ENCODE measurements at regions not wholly inside any gene's neighbourhood (a gene's known extent, or its start where the extent isn't known, plus 50 kb on each side); places are given as distances from the start of the nearest gene placed in this dataset.

DNA sequence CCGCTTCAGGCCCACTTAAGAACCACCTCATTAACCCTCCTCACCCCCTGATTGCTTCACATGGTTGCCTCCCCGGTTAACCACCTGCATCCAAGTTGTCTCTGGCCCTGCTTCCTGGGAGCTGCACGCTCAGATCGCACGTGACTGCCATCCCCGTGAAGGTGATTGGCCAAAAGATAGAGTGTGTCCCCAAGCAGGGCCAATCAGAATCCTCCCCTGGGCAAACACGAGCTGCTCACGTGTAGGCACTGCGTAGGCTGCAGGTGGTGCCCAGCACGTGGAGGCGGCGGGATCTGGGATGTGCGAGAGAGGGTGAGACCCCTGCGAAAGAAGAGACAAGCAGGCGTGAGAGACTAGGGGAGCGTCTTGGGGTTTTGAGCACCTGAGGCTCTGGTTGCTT is 111.8 kb upstream of the CRHR1 start:
- H3K27me3 ChIP-seq (ENCODE audit: control insufficient read depth in 1 of 2, insufficient read depth in 2 of 2, low read length in 2 of 2) = peaks cover 0 to 36% of the 10 kb centered on the region in 2 experiments; a peak in 4 of 5 replicates
- in situ Hi-C loops (cut with HindIII; ENCODE audit: extremely low pct_ligation_motif_present, low pct_unique_long_range_greater_than_20kb) = no loop called here

GRCh38 chr17:45672792-45673191 is 111.3 kb upstream of the CRHR1 start:
- peaks cover 0 to 33% of the 10 kb centered on the region in 2 experiments; a peak in 4 of 5 replicates for H3K27me3 ChIP-seq (ENCODE audit: control insufficient read depth in 1 of 2, insufficient read depth in 2 of 2, low read length in 2 of 2)
- CTCF ChIA-PET (ENCODE audit: low intra/inter-chr PET ratio, low total read pairs) = no interaction called here
- intact Hi-C loops (cut with micrococcal nuclease; ENCODE audit: unreplicated experiment) (no loop called here), in situ Hi-C loops (cut with HindIII; ENCODE audit: extremely low pct_ligation_motif_present, low pct_unique_long_range_greater_than_20kb) (no loop called here)
- no peaks in the 10 kb centered on the region for H3K4me1 ChIP-seq (ENCODE audit: insufficient read depth, low read length)
- BruUV-seq (replicated peaks) = no TSS peak
- H3K4me3 ChIP-seq (replicated peaks in 1 of 3; ENCODE audit: insufficient read depth in 1 of 3, low read depth in 2 of 3, low read length in 3 of 3) = no peak overlapping the region
- no peak overlapping the region for H3K9ac ChIP-seq (ENCODE audit: insufficient read depth, low read depth, low read length)
- ATAC-seq = no peak
- H3K4me2 ChIP-seq (ENCODE audit: low read depth, low read length) = no peak overlapping the region
- no peak overlapping the region for H3K27ac ChIP-seq (ENCODE audit: extremely low read length, insufficient read depth, low read length)
- DNase-seq (ENCODE audit: low spot score) = no peak
- H3K36me3 ChIP-seq (replicated peaks in 1 of 2; ENCODE audit: control insufficient read depth in 1 of 2, insufficient read depth in 2 of 2, low read length in 2 of 2) = no peaks in the 10 kb centered on the region
- no peak overlapping the region for H2AFZ ChIP-seq (ENCODE audit: low read length)
- TF ChIP-seq, protein P1, sequence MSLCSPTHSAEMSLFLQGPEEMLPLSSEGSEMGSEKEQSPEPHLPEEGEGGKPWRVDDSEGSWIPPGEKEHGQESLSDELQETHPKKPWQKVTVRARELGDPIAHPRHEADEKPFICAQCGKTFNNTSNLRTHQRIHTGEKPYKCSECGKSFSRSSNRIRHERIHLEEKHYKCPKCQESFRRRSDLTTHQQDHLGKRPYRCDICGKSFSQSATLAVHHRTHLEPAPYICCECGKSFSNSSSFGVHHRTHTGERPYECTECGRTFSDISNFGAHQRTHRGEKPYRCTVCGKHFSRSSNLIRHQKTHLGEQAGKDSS (CRISPR knock-in tag; IDR thresholded peaks at IDR 0.05; ENCODE audit: borderline replicate concordance, low read depth) = no peak
- peak; percentile 77; the same call in 1 of the 2 replicates for TF ChIP-seq ZNF24 (IDR thresholded peaks at IDR 0.05)
- TF ChIP-seq, protein P2, sequence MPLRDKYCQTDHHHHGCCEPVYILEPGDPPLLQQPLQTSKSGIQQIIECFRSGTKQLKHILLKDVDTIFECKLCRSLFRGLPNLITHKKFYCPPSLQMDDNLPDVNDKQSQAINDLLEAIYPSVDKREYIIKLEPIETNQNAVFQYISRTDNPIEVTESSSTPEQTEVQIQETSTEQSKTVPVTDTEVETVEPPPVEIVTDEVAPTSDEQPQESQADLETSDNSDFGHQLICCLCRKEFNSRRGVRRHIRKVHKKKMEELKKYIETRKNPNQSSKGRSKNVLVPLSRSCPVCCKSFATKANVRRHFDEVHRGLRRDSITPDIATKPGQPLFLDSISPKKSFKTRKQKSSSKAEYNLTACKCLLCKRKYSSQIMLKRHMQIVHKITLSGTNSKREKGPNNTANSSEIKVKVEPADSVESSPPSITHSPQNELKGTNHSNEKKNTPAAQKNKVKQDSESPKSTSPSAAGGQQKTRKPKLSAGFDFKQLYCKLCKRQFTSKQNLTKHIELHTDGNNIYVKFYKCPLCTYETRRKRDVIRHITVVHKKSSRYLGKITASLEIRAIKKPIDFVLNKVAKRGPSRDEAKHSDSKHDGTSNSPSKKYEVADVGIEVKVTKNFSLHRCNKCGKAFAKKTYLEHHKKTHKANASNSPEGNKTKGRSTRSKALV (CRISPR knock-in tag; IDR thresholded peaks at IDR 0.05) = no peak
- no peak for TF ChIP-seq RBFOX2 (IDR thresholded peaks at IDR 0.05; ENCODE audit: low read depth, low read length)
- no peak for TF ChIP-seq ZBTB1 (CRISPR knock-in tag; IDR thresholded peaks at IDR 0.05; ENCODE audit: borderline replicate concordance)
- H3K9me3 ChIP-seq (ENCODE audit: low read length) = no peaks in the 10 kb centered on the region
- FAIRE-seq = no peak
- H4K20me1 ChIP-seq (ENCODE audit: insufficient read depth, low read length) = no peaks in the 10 kb centered on the region
- H3K79me2 ChIP-seq (ENCODE audit: insufficient read depth, low read length) = no peaks in the 10 kb centered on the region
- POLR2A ChIA-PET = no interaction called here
- WGBS (ENCODE audit: low lambda C conversion rate) = 9% methylated on average over 5 of the region's 5 CpGs

More for the DNA sequence above, 111.8 kb upstream of the CRHR1 start:
- Histone ChIP-seq H3K36me3 (replicated peaks in 1 of 2; ENCODE audit: control insufficient read depth in 1 of 2, insufficient read depth in 2 of 2, low read length in 2 of 2) (no peaks in the 10 kb centered on the region), H4K20me1 (ENCODE audit: insufficient read depth, low read length) (no peaks in the 10 kb centered on the region), H3K79me2 (ENCODE audit: insufficient read depth, low read length) (no peaks in the 10 kb centered on the region), H3K4me1 (ENCODE audit: insufficient read depth, low read length) (no peaks in the 10 kb centered on the region), H3K27ac (ENCODE audit: extremely low read length, insufficient read depth, low read length) (no peak overlapping the region), H3K4me3 (replicated peaks in 1 of 3; ENCODE audit: insufficient read depth in 1 of 3, low read depth in 2 of 3, low read length in 3 of 3) (no peak overlapping the region), H3K9ac (ENCODE audit: insufficient read depth, low read depth, low read length) (no peak overlapping the region), H3K4me2 (ENCODE audit: low read depth, low read length) (no peak overlapping the region), H3K9me3 (ENCODE audit: low read length) (no peaks in the 10 kb centered on the region), H2AFZ (ENCODE audit: low read length) (no peak overlapping the region)
- WGBS (ENCODE audit: low lambda C conversion rate) = 47% methylated on average over 15 of the region's 16 CpGs
- DNase-seq (ENCODE audit: low spot score) = no peak
- CTCF ChIA-PET (ENCODE audit: low intra/inter-chr PET ratio, low total read pairs) = no interaction called here
- no TSS peak for BruUV-seq (replicated peaks)
- no peak for FAIRE-seq
- 0 out of 2 replicates have a peak, but pooled peaks have one; percentile 11 for TF ChIP-seq BHLHE40 (IDR thresholded peaks at IDR 0.05; ENCODE audit: low read length)
- TF ChIP-seq NFYC (CRISPR knock-in tag; IDR thresholded peaks at IDR 0.05) = peak; percentile 47; the same call in 1 of the 2 replicates
- TF ChIP-seq, protein P3, sequence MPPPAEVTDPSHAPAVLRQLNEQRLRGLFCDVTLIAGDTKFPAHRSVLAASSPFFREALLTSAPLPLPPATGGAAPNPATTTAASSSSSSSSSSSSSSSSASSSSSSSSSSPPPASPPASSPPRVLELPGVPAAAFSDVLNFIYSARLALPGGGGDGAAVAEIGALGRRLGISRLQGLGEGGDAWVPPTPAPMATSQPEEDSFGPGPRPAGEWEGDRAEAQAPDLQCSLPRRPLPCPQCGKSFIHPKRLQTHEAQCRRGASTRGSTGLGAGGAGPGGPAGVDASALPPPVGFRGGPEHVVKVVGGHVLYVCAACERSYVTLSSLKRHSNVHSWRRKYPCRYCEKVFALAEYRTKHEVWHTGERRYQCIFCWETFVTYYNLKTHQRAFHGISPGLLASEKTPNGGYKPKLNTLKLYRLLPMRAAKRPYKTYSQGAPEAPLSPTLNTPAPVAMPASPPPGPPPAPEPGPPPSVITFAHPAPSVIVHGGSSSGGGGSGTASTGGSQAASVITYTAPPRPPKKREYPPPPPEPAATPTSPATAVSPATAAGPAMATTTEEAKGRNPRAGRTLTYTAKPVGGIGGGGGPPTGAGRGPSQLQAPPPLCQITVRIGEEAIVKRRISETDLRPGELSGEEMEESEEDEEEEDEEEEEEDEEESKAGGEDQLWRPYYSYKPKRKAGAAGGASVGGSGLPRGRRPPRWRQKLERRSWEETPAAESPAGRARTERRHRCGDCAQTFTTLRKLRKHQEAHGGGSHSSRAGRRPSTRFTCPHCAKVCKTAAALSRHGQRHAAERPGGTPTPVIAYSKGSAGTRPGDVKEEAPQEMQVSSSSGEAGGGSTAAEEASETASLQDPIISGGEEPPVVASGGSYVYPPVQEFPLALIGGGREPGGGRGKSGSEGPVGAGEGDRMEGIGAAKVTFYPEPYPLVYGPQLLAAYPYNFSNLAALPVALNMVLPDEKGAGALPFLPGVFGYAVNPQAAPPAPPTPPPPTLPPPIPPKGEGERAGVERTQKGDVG (CRISPR knock-in tag; IDR thresholded peaks at IDR 0.05; ENCODE audit: borderline replicate concordance) = no peak
- no peak for TF ChIP-seq SMAD3 (CRISPR knock-in tag; IDR thresholded peaks at IDR 0.05)
- no peak for TF ChIP-seq ZNF652 (CRISPR knock-in tag; IDR thresholded peaks at IDR 0.05; ENCODE audit: borderline replicate concordance, low read depth)
- TF ChIP-seq NFYB (CRISPR knock-in tag; IDR thresholded peaks at IDR 0.05) = peak; percentile 53; the same call in 1 of the 2 replicates
- no peak; the same call in 2 of the 3 replicates for ATAC-seq
- intact Hi-C loops (cut with micrococcal nuclease; ENCODE audit: unreplicated experiment) = no loop called here
- POLR2A ChIA-PET = no interaction called here
